ENCODE measurements at regions not wholly inside any gene's neighbourhood (a gene's known extent, or its start where the extent isn't known, plus 50 kb on each side); places are given as distances from the start of the nearest gene placed in this dataset.
"Not testable (repeated sequence)": the region's sequence is repeated elsewhere in the genome, so short reads cannot be mapped to it uniquely, and the experiment has no call there.

DNA sequence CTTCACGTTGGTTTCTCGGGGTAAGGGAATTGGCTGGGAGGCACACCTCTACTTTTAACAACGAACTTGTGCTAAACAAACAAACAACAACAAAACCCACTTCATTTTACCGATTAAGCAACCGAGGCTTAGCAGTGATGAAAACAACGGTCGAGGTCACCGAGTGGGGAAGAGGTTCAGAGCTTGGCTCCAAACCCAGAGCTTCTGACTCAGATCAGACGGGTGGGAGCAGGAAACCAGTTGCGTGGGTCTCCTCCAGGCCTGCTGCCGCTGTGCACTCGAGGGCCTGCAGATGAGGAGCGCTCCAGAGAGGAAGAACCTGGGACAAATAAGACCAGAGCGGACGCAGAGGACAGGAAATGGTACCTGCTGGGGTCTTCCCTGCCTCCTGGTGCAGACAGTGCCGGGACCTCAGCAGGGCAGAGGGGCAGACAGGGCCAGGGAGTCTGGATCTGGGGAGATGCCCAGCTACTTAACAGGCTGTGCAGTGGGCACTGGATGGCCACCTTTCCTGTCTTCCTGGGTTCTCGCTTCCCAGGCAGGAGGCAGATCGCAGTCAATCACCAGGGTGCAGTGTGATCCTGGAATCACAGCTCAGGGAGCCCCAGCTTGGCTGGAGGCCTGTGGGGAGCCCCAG is 99.0 kb upstream of the MEF2A start:
- H3K27me3 Mint-ChIP-seq (ENCODE audit: unreplicated experiment), result no peaks in the 10 kb centered on the region
- peaks cover 4% of the 10 kb centered on the region for H3K4me1 Mint-ChIP-seq (ENCODE audit: unreplicated experiment)
- DNase-seq (ENCODE audit: extremely low spot score, unreplicated experiment), result no peak
- no peak overlapping the region for H3K27ac Mint-ChIP-seq (ENCODE audit: unreplicated experiment)
- H3K4me3 Mint-ChIP-seq (ENCODE audit: unreplicated experiment), result no peak overlapping the region
- TF ChIP-seq, protein P1, sequence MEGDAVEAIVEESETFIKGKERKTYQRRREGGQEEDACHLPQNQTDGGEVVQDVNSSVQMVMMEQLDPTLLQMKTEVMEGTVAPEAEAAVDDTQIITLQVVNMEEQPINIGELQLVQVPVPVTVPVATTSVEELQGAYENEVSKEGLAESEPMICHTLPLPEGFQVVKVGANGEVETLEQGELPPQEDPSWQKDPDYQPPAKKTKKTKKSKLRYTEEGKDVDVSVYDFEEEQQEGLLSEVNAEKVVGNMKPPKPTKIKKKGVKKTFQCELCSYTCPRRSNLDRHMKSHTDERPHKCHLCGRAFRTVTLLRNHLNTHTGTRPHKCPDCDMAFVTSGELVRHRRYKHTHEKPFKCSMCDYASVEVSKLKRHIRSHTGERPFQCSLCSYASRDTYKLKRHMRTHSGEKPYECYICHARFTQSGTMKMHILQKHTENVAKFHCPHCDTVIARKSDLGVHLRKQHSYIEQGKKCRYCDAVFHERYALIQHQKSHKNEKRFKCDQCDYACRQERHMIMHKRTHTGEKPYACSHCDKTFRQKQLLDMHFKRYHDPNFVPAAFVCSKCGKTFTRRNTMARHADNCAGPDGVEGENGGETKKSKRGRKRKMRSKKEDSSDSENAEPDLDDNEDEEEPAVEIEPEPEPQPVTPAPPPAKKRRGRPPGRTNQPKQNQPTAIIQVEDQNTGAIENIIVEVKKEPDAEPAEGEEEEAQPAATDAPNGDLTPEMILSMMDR (IDR thresholded peaks at IDR 0.05), result no peak
- H3K9me3 Mint-ChIP-seq (ENCODE audit: unreplicated experiment), result peaks cover 28% of the 10 kb centered on the region
- peaks cover 12% of the 10 kb centered on the region for H3K36me3 Mint-ChIP-seq (ENCODE audit: unreplicated experiment)

GRCh38 chr15:99467338-99467720 is 98.5 kb upstream of the MEF2A start:
- Mint-ChIP-seq H3K4me1 (ENCODE audit: unreplicated experiment) (peaks cover 4% of the 10 kb centered on the region), H3K4me3 (ENCODE audit: unreplicated experiment) (no peak overlapping the region), H3K36me3 (ENCODE audit: unreplicated experiment) (peaks cover 11% of the 10 kb centered on the region), H3K27me3 (ENCODE audit: unreplicated experiment) (no peaks in the 10 kb centered on the region), H3K9me3 (ENCODE audit: unreplicated experiment) (peaks cover 23% of the 10 kb centered on the region), H3K27ac (ENCODE audit: unreplicated experiment) (no peak overlapping the region)
- TF ChIP-seq, protein P1 (IDR thresholded peaks at IDR 0.05), result no peak
- no peak for DNase-seq (ENCODE audit: extremely low spot score, unreplicated experiment)

DNA sequence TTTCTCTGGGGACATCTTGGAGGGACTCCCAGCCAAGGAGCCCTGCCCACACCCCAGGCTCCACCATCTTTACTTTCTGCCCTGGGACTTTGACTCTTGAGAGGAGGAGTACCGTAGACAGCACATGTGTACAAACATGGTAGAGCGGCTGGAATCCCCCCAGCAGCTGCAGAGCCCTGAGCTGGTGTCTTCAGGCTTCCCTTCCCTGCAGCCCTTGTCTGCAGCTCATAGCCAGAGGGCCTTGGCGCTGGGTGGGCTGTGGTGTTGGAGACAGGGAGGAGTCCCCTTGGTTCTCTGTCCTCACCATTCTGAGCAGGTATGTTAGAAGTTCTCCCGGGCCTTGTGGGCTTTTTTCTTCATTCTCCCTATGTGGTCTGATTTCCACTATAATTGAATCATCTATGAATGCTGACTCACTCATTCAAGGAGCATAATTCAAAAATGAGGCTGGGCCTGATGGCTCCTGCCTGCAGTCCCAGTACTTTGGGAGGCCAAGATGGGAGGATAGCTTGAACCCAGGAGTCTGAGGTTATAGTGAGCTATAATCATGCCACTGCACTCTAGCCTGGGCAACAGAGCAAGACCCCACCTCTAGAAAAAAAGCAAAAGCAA is 97.8 kb upstream of the MEF2A start:
- Mint-ChIP-seq H3K4me1 (ENCODE audit: unreplicated experiment) (peaks cover 4% of the 10 kb centered on the region), H3K27ac (ENCODE audit: unreplicated experiment) (no peak overlapping the region), H3K36me3 (ENCODE audit: unreplicated experiment) (peaks cover 9% of the 10 kb centered on the region), H3K9me3 (ENCODE audit: unreplicated experiment) (peaks cover 17% of the 10 kb centered on the region), H3K27me3 (ENCODE audit: unreplicated experiment) (no peaks in the 10 kb centered on the region), H3K4me3 (ENCODE audit: unreplicated experiment) (no peak overlapping the region)
- DNase-seq (ENCODE audit: extremely low spot score, unreplicated experiment), result no peak
- TF ChIP-seq, protein P1 (IDR thresholded peaks at IDR 0.05), result no peak

DNA sequence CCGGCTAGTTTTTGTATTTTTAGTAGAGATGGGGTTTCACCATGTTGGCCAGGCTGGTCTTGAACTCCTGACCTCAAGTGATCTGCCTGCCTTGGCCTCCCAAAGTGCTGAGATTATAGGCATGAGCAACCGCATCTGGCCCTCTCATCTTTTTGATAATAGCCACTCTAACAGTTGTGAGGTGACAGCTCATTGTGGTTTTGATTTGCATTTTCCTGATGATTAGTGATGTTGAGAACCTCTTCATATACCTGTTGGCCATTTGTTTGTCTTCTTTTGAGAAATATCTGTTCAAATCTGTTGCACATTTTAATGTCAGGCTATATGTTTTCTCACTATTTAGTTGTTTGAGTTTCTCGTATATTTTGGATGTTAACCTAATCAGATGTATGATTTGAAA is 95.6 kb upstream of the MEF2A start:
- not testable (repeated sequence) for H3K9me3 Mint-ChIP-seq (ENCODE audit: unreplicated experiment); H3K4me3 Mint-ChIP-seq (ENCODE audit: unreplicated experiment); H3K27me3 Mint-ChIP-seq (ENCODE audit: unreplicated experiment); DNase-seq (ENCODE audit: extremely low spot score, unreplicated experiment); H3K27ac Mint-ChIP-seq (ENCODE audit: unreplicated experiment); H3K36me3 Mint-ChIP-seq (ENCODE audit: unreplicated experiment)
- H3K4me1 Mint-ChIP-seq (ENCODE audit: unreplicated experiment), result peaks cover 22% of the 10 kb centered on the region

GRCh38 chr15:99472416-99473145 is 93.2 kb upstream of the MEF2A start:
- Mint-ChIP-seq H3K27ac (ENCODE audit: unreplicated experiment) (no peak overlapping the region), H3K4me3 (ENCODE audit: unreplicated experiment) (no peak overlapping the region), H3K4me1 (ENCODE audit: unreplicated experiment) (peaks cover 38% of the 10 kb centered on the region), H3K9me3 (ENCODE audit: unreplicated experiment) (peaks cover 4% of the 10 kb centered on the region), H3K36me3 (ENCODE audit: unreplicated experiment) (no peaks in the 10 kb centered on the region), H3K27me3 (ENCODE audit: unreplicated experiment) (no peaks in the 10 kb centered on the region)
- TF ChIP-seq, protein P1 (IDR thresholded peaks at IDR 0.05), result no peak
- DNase-seq (ENCODE audit: extremely low spot score, unreplicated experiment), result no peak

Measured in osteocyte (in vitro differentiated cells).